CD4-positive, CD25-positive, alpha-beta regulatory T cell (primary cell): ENCODE measurements at regions not wholly inside any gene's neighbourhood (a gene's known extent, or its start where the extent isn't known, plus 50 kb on each side); places are given as distances from the start of the nearest gene placed in this dataset.
A peak's percentile ranks its signal among the peaks of the same experiment; 100 is the strongest.

Source experiments
- ATAC-seq, 2 donors: fragments of 150-1000 bp; cut with Tn5 transposase; one replicate each; pipeline ENCODE4 v1.10.0; 2021; ENCODE audit warnings: low read depth in 2 of 2, moderate number of reproducible peaks in 2 of 2, moderate library complexity in 1 of 2
- DNase-seq, 3 donors: peaks; one replicate each; pipeline versions ENCODE4 v3.0.0 to v3.0.0-alpha.2; 2012 to 2022; ENCODE audit warnings: mixed read lengths in 1 of 3
- H3K27ac ChIP-seq: one replicate; pipeline ENCODE4 v1.7.0; 2013; ENCODE audit warnings: mild to moderate bottlenecking, low read length; ENCODE audit not compliant: insufficient read depth, poor library complexity, severe bottlenecking
- H3K27me3 ChIP-seq: one replicate; pipeline ENCODE4 v1.7.0; 2013; ENCODE audit warnings: low read length; ENCODE audit not compliant: control insufficient read depth, insufficient read depth
- H3K36me3 ChIP-seq: one replicate; pipeline ENCODE4 v1.7.0; 2013; ENCODE audit warnings: mild to moderate bottlenecking, low read length, moderate library complexity; ENCODE audit not compliant: control insufficient read depth, insufficient read depth
- H3K4me1 ChIP-seq: 2 replicates; pipeline ENCODE4 v1.7.0; 2013; ENCODE audit warnings: mild to moderate bottlenecking, low read length; ENCODE audit not compliant: insufficient read depth, control insufficient read depth, poor library complexity, severe bottlenecking
- H3K4me3 ChIP-seq: one replicate; pipeline ENCODE4 v1.7.0; 2013; ENCODE audit warnings: low read depth, mild to moderate bottlenecking, low read length, moderate library complexity
- H3K9me3 ChIP-seq, 2 experiments: 1 replicate in 1 of 2; 2 replicates in 1 of 2; pipeline ENCODE4 v1.7.0; 2013; ENCODE audit warnings: low read length in 2 of 2, mild to moderate bottlenecking in 1 of 2, moderate library complexity in 1 of 2; ENCODE audit not compliant: control insufficient read depth in 2 of 2
- H3K27ac Mint-ChIP-seq, 3 donors: one replicate each; pipeline ENCODE4 v1.8.0; 2020 to 2022; ENCODE audit warnings: mild to moderate bottlenecking in 3 of 3, mixed read lengths in 3 of 3, moderate library complexity in 2 of 3
- H3K27me3 Mint-ChIP-seq: one replicate; pipeline ENCODE4 v1.8.0; 2022; ENCODE audit warnings: mild to moderate bottlenecking, mixed read lengths
- H3K36me3 Mint-ChIP-seq: one replicate; pipeline ENCODE4 v1.8.0; 2020; ENCODE audit warnings: mixed read lengths
- H3K4me1 Mint-ChIP-seq, 4 donors: one replicate each; pipeline ENCODE4 v1.8.0; 2020 to 2022; ENCODE audit warnings: mixed read lengths in 4 of 4, mild to moderate bottlenecking in 1 of 4
- H3K4me3 Mint-ChIP-seq, 4 donors: one replicate each; pipeline ENCODE4 v1.8.0; 2020 to 2022; ENCODE audit warnings: mild to moderate bottlenecking in 4 of 4, mixed read lengths in 4 of 4, moderate library complexity in 3 of 4
- H3K9me3 Mint-ChIP-seq, 7 donors: one replicate each; pipeline ENCODE4 v1.8.0; 2020 to 2022; ENCODE audit warnings: mixed read lengths in 7 of 7, mild to moderate bottlenecking in 3 of 7, moderate library complexity in 2 of 7

- peaks cover 94% of the 10 kb centered on the region for H3K4me1 ChIP-seq
- no peak for ATAC-seq
- Mint-ChIP-seq H3K9me3 (peaks cover 0 to 1% (median 0%) of the 10 kb centered on the region in 7 donors), H3K27ac (peak overlapping the region; percentile 93 to 100 (median 97)), H3K4me1 (peaks cover 23 to 95% (median 62%) of the 10 kb centered on the region in 4 donors), H3K36me3 (no peaks in the 10 kb centered on the region), H3K4me3 (peak overlapping the region; percentile 80 to 89 (median 84)), H3K27me3 (no peaks in the 10 kb centered on the region)
- DNase-seq, result no peak
- peak overlapping the region; percentile 64 for H3K4me3 ChIP-seq
- no peaks in the 10 kb centered on the region for H3K36me3 ChIP-seq
- no peaks in the 10 kb centered on the region for H3K9me3 ChIP-seq
- H3K27ac ChIP-seq, result peak overlapping the region; percentile 91
- no peaks in the 10 kb centered on the region for H3K27me3 ChIP-seq
These were observed 179.8 kb downstream of the FOXO1 start for GRCh38 chr13:40486518-40487163.

- Histone ChIP-seq H3K9me3 (no peaks in the 10 kb centered on the region), H3K4me3 (peak overlapping the region; percentile 78), H3K36me3 (no peaks in the 10 kb centered on the region), H3K27me3 (no peaks in the 10 kb centered on the region), H3K27ac (peak overlapping the region; percentile 66), H3K4me1 (peaks cover 98% of the 10 kb centered on the region)
- DNase-seq (no peak), ATAC-seq (no peak)
- H3K27me3 Mint-ChIP-seq, result no peaks in the 10 kb centered on the region
- peak overlapping the region; percentile 91 to 97 (median 96) for H3K27ac Mint-ChIP-seq
- peak overlapping the region; percentile 31 to 84 (median 68) for H3K4me3 Mint-ChIP-seq
- H3K9me3 Mint-ChIP-seq, result peaks cover 0 to 1% (median 0%) of the 10 kb centered on the region in 7 donors
- H3K36me3 Mint-ChIP-seq, result no peaks in the 10 kb centered on the region
- peaks cover 22 to 95% (median 63%) of the 10 kb centered on the region in 4 donors for H3K4me1 Mint-ChIP-seq
These were observed 177.5 kb downstream of the FOXO1 start for GRCh38 chr13:40488869-40489391.

- peak overlapping the region; percentile 91 to 97 (median 96) for H3K27ac Mint-ChIP-seq
- peak overlapping the region; percentile 78 for H3K4me3 ChIP-seq
- peaks cover 20 to 95% (median 62%) of the 10 kb centered on the region in 4 donors for H3K4me1 Mint-ChIP-seq
- no peak for ATAC-seq
- H3K27ac ChIP-seq, result peak overlapping the region; percentile 66
- no peaks in the 10 kb centered on the region for H3K36me3 ChIP-seq
- peak; percentile 23 to 84 (median 66) for DNase-seq
- no peaks in the 10 kb centered on the region for H3K36me3 Mint-ChIP-seq
- peaks cover 97% of the 10 kb centered on the region for H3K4me1 ChIP-seq
- H3K9me3 Mint-ChIP-seq, result peaks cover 0 to 2% (median 0%) of the 10 kb centered on the region in 7 donors
- no peaks in the 10 kb centered on the region for H3K9me3 ChIP-seq
- no peaks in the 10 kb centered on the region for H3K27me3 Mint-ChIP-seq
- no peaks in the 10 kb centered on the region for H3K27me3 ChIP-seq
- peak overlapping the region; percentile 69 to 84 (median 80) for H3K4me3 Mint-ChIP-seq
These were observed 176.2 kb downstream of the FOXO1 start for GRCh38 chr13:40490086-40490758.

GRCh38 chr13:40492511-40492910 is 173.9 kb downstream of the FOXO1 start:
- H3K4me3 Mint-ChIP-seq, result peak overlapping the region in 3 of 4 donors; percentile 45 to 72 (median 62)
- Histone ChIP-seq H3K9me3 (no peaks in the 10 kb centered on the region), H3K4me1 (peaks cover 83% of the 10 kb centered on the region), H3K27me3 (no peaks in the 10 kb centered on the region), H3K4me3 (no peak overlapping the region), H3K36me3 (no peaks in the 10 kb centered on the region), H3K27ac (peak overlapping the region; percentile 72)
- no peak for DNase-seq
- no peak for ATAC-seq
- H3K27ac Mint-ChIP-seq, result peak overlapping the region; percentile 91 to 96 (median 94)
- H3K36me3 Mint-ChIP-seq, result no peaks in the 10 kb centered on the region
- peaks cover 15 to 97% (median 73%) of the 10 kb centered on the region in 4 donors for H3K4me1 Mint-ChIP-seq
- no peaks in the 10 kb centered on the region for H3K27me3 Mint-ChIP-seq
- peaks cover 0 to 2% (median 0%) of the 10 kb centered on the region in 7 donors for H3K9me3 Mint-ChIP-seq

- DNase-seq, result peak in 2 of 3 donors; percentile 56 to 80
- Mint-ChIP-seq H3K9me3 (peaks cover 0 to 2% (median 0%) of the 10 kb centered on the region in 7 donors), H3K4me1 (peaks cover 15 to 93% (median 74%) of the 10 kb centered on the region in 4 donors), H3K27me3 (no peaks in the 10 kb centered on the region), H3K36me3 (no peaks in the 10 kb centered on the region), H3K4me3 (peak overlapping the region; percentile 73 to 91 (median 87)), H3K27ac (peak overlapping the region; percentile 91 to 100 (median 96))
- ATAC-seq, result peak; percentile 42 to 51
- H3K36me3 ChIP-seq, result no peaks in the 10 kb centered on the region
- no peaks in the 10 kb centered on the region for H3K27me3 ChIP-seq
- peaks cover 71% of the 10 kb centered on the region for H3K4me1 ChIP-seq
- no peaks in the 10 kb centered on the region for H3K9me3 ChIP-seq
- peak overlapping the region; percentile 91 for H3K4me3 ChIP-seq
- peak overlapping the region; percentile 72 for H3K27ac ChIP-seq
These were observed 171.9 kb downstream of the FOXO1 start for GRCh38 chr13:40494513-40494912.

GRCh38 chr13:40494946-40495620 is 171.4 kb downstream of the FOXO1 start:
- H3K4me1 Mint-ChIP-seq, result peaks cover 12 to 89% (median 68%) of the 10 kb centered on the region in 4 donors
- ATAC-seq, result peak; percentile 84 to 87
- peaks cover 0 to 2% (median 0%) of the 10 kb centered on the region in 7 donors for H3K9me3 Mint-ChIP-seq
- peak overlapping the region; percentile 73 to 91 (median 87) for H3K4me3 Mint-ChIP-seq
- peak in 2 of 3 donors; percentile 82 to 88 for DNase-seq
- Histone ChIP-seq H3K27me3 (no peaks in the 10 kb centered on the region), H3K27ac (peak overlapping the region; percentile 72), H3K4me1 (peaks cover 66% of the 10 kb centered on the region), H3K9me3 (no peaks in the 10 kb centered on the region), H3K36me3 (no peaks in the 10 kb centered on the region), H3K4me3 (peak overlapping the region; percentile 91)
- H3K27ac Mint-ChIP-seq, result peak overlapping the region; percentile 91 to 100 (median 96)
- no peaks in the 10 kb centered on the region for H3K36me3 Mint-ChIP-seq
- no peaks in the 10 kb centered on the region for H3K27me3 Mint-ChIP-seq

GRCh38 chr13:40495621-40496001 is 170.8 kb downstream of the FOXO1 start:
- DNase-seq (no peak), ATAC-seq (no peak)
- Mint-ChIP-seq H3K4me1 (peaks cover 10 to 84% (median 70%) of the 10 kb centered on the region in 4 donors), H3K36me3 (no peaks in the 10 kb centered on the region), H3K27ac (peak overlapping the region; percentile 91 to 100 (median 96)), H3K4me3 (peak overlapping the region; percentile 70 to 91 (median 80)), H3K27me3 (no peaks in the 10 kb centered on the region), H3K9me3 (peaks cover 0 to 2% (median 0%) of the 10 kb centered on the region in 7 donors)
- no peaks in the 10 kb centered on the region for H3K27me3 ChIP-seq
- no peaks in the 10 kb centered on the region for H3K9me3 ChIP-seq
- H3K4me1 ChIP-seq, result peaks cover 60% of the 10 kb centered on the region
- peak overlapping the region; percentile 27 for H3K27ac ChIP-seq
- H3K36me3 ChIP-seq, result no peaks in the 10 kb centered on the region
- H3K4me3 ChIP-seq, result peak overlapping the region; percentile 91
